RWPE1 (cell line): ENCODE measurements at regions not wholly inside any gene's neighbourhood (a gene's known extent, or its start where the extent isn't known, plus 50 kb on each side); places are given as distances from the start of the nearest gene placed in this dataset.

ENCODE experiments used
- CTCF ChIA-PET: fragments of 350-600 bp; sonication (Branson Sonifier 250); formaldehyde crosslinking; extraction: SDS; loops from one replicate; lab custom pipeline; 2021; lab: Yijun Ruan, JAX
- POLR2A ChIA-PET: fragments of 400-600 bp; formaldehyde crosslinking; extraction: SDS; loops from one replicate; lab custom pipeline; 2020; ENCODE audit warnings: antibody characterized with exemption; ENCODE audit not compliant: low non-redundant PET; lab: Yijun Ruan, JAX
- DNase-seq: peaks from one replicate; pipeline ENCODE4 v3.0.0; 2012; ENCODE audit warnings: low spot score
- H3K27ac ChIP-seq: fragments of 450-650 bp; 2 replicates; pipeline ENCODE4 v1.5.1; 2017
- TF ChIP-seq, protein P1 (sequence below): fragments of 450-650 bp; conservative IDR thresholded peaks from 2 replicates; pipeline ENCODE4 v1.5.1; 2017; ENCODE audit warnings: low read depth, mild to moderate bottlenecking

DNA sequence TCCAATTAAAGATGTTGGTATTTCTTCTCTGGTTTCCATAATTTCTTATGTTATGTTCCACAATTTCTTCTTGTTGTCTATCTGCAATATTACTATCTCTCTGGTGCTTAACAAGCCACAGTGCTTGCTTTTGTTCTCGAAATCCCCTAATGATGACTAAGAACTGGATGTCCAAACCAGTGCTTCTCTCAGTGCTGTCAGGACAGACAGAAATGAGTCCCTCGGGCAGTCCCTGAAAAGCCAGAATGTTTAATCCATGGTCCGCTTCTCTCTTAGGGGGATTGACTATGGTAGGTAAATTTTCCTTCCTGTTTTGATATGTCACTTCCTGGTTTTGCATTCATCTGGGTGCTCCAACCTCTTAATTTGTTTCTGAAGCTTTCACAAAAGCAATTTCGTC, 321.6 kb upstream of the PCDH10 start:
- POLR2A ChIA-PET: no interaction called here
- H3K27ac ChIP-seq: no peak overlapping the region
- CTCF ChIA-PET: no interaction called here
- no peak for DNase-seq
- TF ChIP-seq, protein P1, sequence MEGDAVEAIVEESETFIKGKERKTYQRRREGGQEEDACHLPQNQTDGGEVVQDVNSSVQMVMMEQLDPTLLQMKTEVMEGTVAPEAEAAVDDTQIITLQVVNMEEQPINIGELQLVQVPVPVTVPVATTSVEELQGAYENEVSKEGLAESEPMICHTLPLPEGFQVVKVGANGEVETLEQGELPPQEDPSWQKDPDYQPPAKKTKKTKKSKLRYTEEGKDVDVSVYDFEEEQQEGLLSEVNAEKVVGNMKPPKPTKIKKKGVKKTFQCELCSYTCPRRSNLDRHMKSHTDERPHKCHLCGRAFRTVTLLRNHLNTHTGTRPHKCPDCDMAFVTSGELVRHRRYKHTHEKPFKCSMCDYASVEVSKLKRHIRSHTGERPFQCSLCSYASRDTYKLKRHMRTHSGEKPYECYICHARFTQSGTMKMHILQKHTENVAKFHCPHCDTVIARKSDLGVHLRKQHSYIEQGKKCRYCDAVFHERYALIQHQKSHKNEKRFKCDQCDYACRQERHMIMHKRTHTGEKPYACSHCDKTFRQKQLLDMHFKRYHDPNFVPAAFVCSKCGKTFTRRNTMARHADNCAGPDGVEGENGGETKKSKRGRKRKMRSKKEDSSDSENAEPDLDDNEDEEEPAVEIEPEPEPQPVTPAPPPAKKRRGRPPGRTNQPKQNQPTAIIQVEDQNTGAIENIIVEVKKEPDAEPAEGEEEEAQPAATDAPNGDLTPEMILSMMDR: no peak

DNA sequence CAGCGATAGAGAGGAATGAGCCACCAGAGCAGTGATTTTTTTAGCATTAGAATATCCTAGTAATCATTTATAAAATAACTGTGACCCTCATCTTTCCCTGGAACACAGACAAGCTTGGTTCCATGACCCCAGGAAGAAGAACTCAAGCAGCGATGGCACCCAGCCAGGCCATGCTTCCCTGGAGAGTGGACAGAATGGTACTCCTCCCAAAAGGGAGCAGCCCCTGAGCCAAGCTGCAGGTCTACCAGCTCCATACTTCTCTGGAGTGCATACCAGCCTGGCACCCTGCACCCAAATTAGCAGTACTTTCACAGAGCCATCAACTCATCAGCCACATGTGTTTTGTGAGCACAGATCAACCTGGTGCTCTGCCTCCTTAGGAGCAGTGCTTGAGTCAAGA, 310.9 kb upstream of the PCDH10 start:
- H3K27ac ChIP-seq: no peak overlapping the region
- DNase-seq: no peak
- TF ChIP-seq, protein P1: no peak
- POLR2A ChIA-PET: no interaction called here
- CTCF ChIA-PET: no interaction called here

- no peak for DNase-seq
- H3K27ac ChIP-seq: no peak overlapping the region
- TF ChIP-seq, protein P1: no peak
- CTCF ChIA-PET: no interaction called here
- POLR2A ChIA-PET: no interaction called here
Measured at GRCh38 chr4:132839070-132839469, 310.0 kb upstream of the PCDH10 start.

DNA sequence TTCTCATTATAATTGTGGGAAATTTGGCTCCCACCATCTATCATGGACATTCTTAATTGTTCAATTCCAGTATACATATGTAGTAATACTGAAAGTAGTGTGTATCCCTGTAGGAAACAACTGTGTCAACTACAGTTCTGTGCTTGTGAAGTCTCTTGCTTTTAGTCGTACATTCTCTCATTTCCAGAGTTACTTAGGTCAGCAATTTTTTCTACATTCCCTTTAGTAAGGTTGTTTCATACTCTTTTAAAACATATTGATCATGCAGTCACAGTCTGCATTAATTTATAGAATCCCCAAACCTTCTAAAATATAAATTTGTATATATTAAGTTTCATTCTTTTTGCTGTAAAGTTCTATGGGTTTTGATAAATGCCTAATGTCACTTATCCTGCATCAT, 289.2 kb upstream of the PCDH10 start:
- H3K27ac ChIP-seq: no peak overlapping the region
- ChIA-PET POLR2A (no interaction called here), CTCF (no interaction called here)
- DNase-seq: no peak
- TF ChIP-seq, protein P1: no peak

GRCh38 chr4:132860976-132861375, 288.1 kb upstream of the PCDH10 start:
- CTCF ChIA-PET: no interaction called here
- TF ChIP-seq, protein P1: no peak
- H3K27ac ChIP-seq: no peak overlapping the region
- POLR2A ChIA-PET: no interaction called here
- DNase-seq: no peak

- DNase-seq: no peak
- POLR2A ChIA-PET: no interaction called here
- CTCF ChIA-PET: no interaction called here
- TF ChIP-seq, protein P1: no peak
- H3K27ac ChIP-seq: no peak overlapping the region
Measured at GRCh38 chr4:132863619-132864018, 285.5 kb upstream of the PCDH10 start.

DNA sequence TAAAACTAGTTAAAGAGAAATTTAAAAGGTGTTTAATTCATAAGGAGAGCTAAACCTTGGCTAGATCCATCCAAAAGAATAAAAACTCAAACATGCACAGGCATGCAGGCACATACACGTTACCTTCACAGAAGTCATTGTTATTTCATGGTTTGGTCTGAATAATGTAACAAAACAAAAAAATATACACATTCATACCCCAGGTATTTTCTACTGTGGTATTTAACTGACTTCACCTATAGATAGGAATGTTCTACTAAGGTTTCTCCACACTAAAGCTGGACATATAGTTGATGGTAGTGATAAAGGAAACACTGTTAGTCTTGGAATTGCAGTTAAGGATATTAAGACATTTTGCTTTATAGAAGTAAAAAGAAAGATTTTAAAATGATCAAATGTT, 283.6 kb upstream of the PCDH10 start:
- ChIA-PET CTCF (no interaction called here), POLR2A (no interaction called here)
- DNase-seq: no peak
- TF ChIP-seq, protein P1: no peak
- no peak overlapping the region for H3K27ac ChIP-seq
